ENCODE measurements at regions not wholly inside any gene's neighbourhood (a gene's known extent, or its start where the extent isn't known, plus 50 kb on each side); places are given as distances from the start of the nearest gene placed in this dataset.

GRCh38 chr17:53979991-53980390 lies 157.3 kb downstream of the KIF2B start:
- TF ChIP-seq CTCF (IDR thresholded peaks at IDR 0.05; ENCODE audit: insufficient read depth, low read length, poor library complexity, severe bottlenecking) (no peak), EZH2phosphoT487 (conservative IDR thresholded peaks at IDR 0.05; ENCODE audit: low read length) (no peak)
